Astrocyte (in vitro differentiated cells and primary cell): ENCODE measurements at regions not wholly inside any gene's neighbourhood (a gene's known extent, or its start where the extent isn't known, plus 50 kb on each side); places are given as distances from the start of the nearest gene placed in this dataset.
A peak's percentile ranks its signal among the peaks of the same experiment; 100 is the strongest.

ENCODE experiments used
- DNase-seq: peaks from one replicate; pipeline ENCODE4 v3.0.0-alpha.2; 2010; ENCODE audit warnings: low read depth
- FAIRE-seq: peaks from 2 replicates; lab custom pipeline; 2011; peaks lifted over from hg19 to GRCh38; lab: Jason Lieb, UNC
- H2AFZ ChIP-seq: 2 replicates; pipeline ENCODE4 v1.6.0; 2012; ENCODE audit warnings: low read depth, low read length, inconsistent platforms
- H3K27ac ChIP-seq: 2 replicates; pipeline ENCODE4 v1.5.1; 2011; ENCODE audit warnings: low read depth, low read length, inconsistent platforms
- H3K27me3 ChIP-seq: 2 replicates; pipeline ENCODE4 v1.6.0; 2011; ENCODE audit warnings: low read length, inconsistent platforms; ENCODE audit not compliant: insufficient read depth
- H3K36me3 ChIP-seq: 2 replicates; pipeline ENCODE4 v1.5.1; 2011; ENCODE audit warnings: low read length, inconsistent platforms; ENCODE audit not compliant: insufficient read depth
- H3K4me1 ChIP-seq: 2 replicates; pipeline ENCODE4 v1.5.1; 2011; ENCODE audit warnings: low read length, inconsistent platforms; ENCODE audit not compliant: insufficient read depth
- H3K4me2 ChIP-seq: 2 replicates; pipeline ENCODE4 v1.6.0; 2012; ENCODE audit warnings: low read length, inconsistent platforms
- H3K4me3 ChIP-seq: 2 replicates; pipeline ENCODE4 v1.5.1; 2011; ENCODE audit warnings: low read depth, mild to moderate bottlenecking, low read length, inconsistent platforms; ENCODE audit not compliant: insufficient read depth
- H3K79me2 ChIP-seq: 2 replicates; pipeline ENCODE4 v1.6.0; 2012; ENCODE audit warnings: mild to moderate bottlenecking, low read length, inconsistent platforms; ENCODE audit not compliant: insufficient read depth
- H3K9ac ChIP-seq: 2 replicates; pipeline ENCODE4 v1.6.0; 2012; ENCODE audit warnings: mild to moderate bottlenecking, low read length, inconsistent platforms
- H3K9me3 ChIP-seq: 2 replicates; pipeline ENCODE4 v1.5.1; 2012; ENCODE audit warnings: low read depth, mild to moderate bottlenecking, low read length, inconsistent platforms; ENCODE audit not compliant: insufficient read depth
- H4K20me1 ChIP-seq: 2 replicates; pipeline ENCODE4 v1.6.0; 2012; ENCODE audit warnings: low read length, inconsistent platforms; ENCODE audit not compliant: insufficient read depth
- H3K27ac Mint-ChIP-seq: one replicate; pipeline ENCODE4 v1.8.0; 2021; ENCODE audit warnings: mild to moderate bottlenecking, mixed read lengths; ENCODE audit not compliant: unreplicated experiment
- H3K27me3 Mint-ChIP-seq: one replicate; pipeline ENCODE4 v1.8.0; 2021; ENCODE audit warnings: low read depth, mixed read lengths; ENCODE audit not compliant: unreplicated experiment
- H3K36me3 Mint-ChIP-seq: one replicate; pipeline ENCODE4 v1.8.0; 2021; ENCODE audit warnings: low read depth, mixed read lengths; ENCODE audit not compliant: unreplicated experiment
- H3K4me1 Mint-ChIP-seq: one replicate; pipeline ENCODE4 v1.8.0; 2021; ENCODE audit warnings: low read depth, mixed read lengths; ENCODE audit not compliant: unreplicated experiment
- H3K4me3 Mint-ChIP-seq: one replicate; pipeline ENCODE4 v1.8.0; 2021; ENCODE audit warnings: mild to moderate bottlenecking, moderate library complexity, mixed read lengths; ENCODE audit not compliant: unreplicated experiment
- H3K9me3 Mint-ChIP-seq: one replicate; pipeline ENCODE4 v1.8.0; 2021; ENCODE audit warnings: mild to moderate bottlenecking, mixed read lengths; ENCODE audit not compliant: unreplicated experiment
- CTCF ChIP-seq: IDR thresholded peaks from 2 replicates; pipeline ENCODE4 v1.5.1; 2011; ENCODE audit warnings: low read depth, mild to moderate bottlenecking, inconsistent platforms, low read length, moderate library complexity; ENCODE audit not compliant: insufficient read depth
- EZH2 ChIP-seq: IDR thresholded peaks from 2 replicates; pipeline ENCODE4 v1.6.1; 2012; ENCODE audit warnings: mild to moderate bottlenecking, low read length, inconsistent platforms; ENCODE audit not compliant: insufficient read depth

DNA sequence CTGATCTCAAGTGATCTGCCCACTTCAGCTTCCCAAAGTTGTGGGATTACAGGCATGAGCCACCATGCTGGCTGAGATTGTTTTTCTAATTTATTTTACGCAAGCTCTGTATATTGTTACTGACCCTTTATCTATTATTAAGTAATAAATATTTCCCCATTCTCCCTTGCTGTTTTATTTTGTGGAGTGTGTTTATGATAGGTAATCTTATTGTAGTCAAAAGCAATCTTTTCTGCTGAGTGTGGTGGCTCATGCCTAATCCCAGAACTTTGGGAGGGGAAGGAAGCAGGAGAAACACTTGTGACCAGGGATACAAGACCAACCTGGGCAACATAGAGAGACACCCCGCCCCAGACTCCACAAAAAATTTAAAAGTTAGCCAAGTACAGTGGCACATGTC, 55.2 kb upstream of the RTN4 start:
- H3K4me1 Mint-ChIP-seq, result peaks cover 34% of the 10 kb centered on the region
- DNase-seq (no peak), FAIRE-seq (no peak)
- no peaks in the 10 kb centered on the region for H3K36me3 Mint-ChIP-seq
- H3K9ac ChIP-seq, result no peak overlapping the region
- no peak overlapping the region for H3K4me3 ChIP-seq
- H3K27ac ChIP-seq, result no peak overlapping the region
- no peaks in the 10 kb centered on the region for H4K20me1 ChIP-seq
- H2AFZ ChIP-seq, result no peak overlapping the region
- TF ChIP-seq EZH2, result no peak
- no peak for TF ChIP-seq CTCF
- H3K79me2 ChIP-seq, result no peaks in the 10 kb centered on the region
- no peak overlapping the region for H3K27ac Mint-ChIP-seq
- H3K27me3 ChIP-seq, result no peaks in the 10 kb centered on the region
- no peaks in the 10 kb centered on the region for H3K27me3 Mint-ChIP-seq
- H3K4me3 Mint-ChIP-seq, result no peak overlapping the region
- H3K9me3 ChIP-seq, result no peaks in the 10 kb centered on the region
- no peak overlapping the region for H3K4me2 ChIP-seq
- no peaks in the 10 kb centered on the region for H3K36me3 ChIP-seq
- H3K9me3 Mint-ChIP-seq, result no peaks in the 10 kb centered on the region
- H3K4me1 ChIP-seq, result peaks cover 36% of the 10 kb centered on the region

- H3K27ac ChIP-seq, result peak overlapping the region; percentile 86
- no peaks in the 10 kb centered on the region for H3K36me3 ChIP-seq
- Mint-ChIP-seq H3K27me3 (no peaks in the 10 kb centered on the region), H3K4me3 (no peak overlapping the region), H3K4me1 (peaks cover 26% of the 10 kb centered on the region), H3K9me3 (no peaks in the 10 kb centered on the region), H3K27ac (no peak overlapping the region), H3K36me3 (no peaks in the 10 kb centered on the region)
- H3K4me3 ChIP-seq, result no peak overlapping the region
- no peak overlapping the region for H2AFZ ChIP-seq
- H3K9me3 ChIP-seq, result no peaks in the 10 kb centered on the region
- no peaks in the 10 kb centered on the region for H3K27me3 ChIP-seq
- no peak for FAIRE-seq
- no peaks in the 10 kb centered on the region for H4K20me1 ChIP-seq
- no peaks in the 10 kb centered on the region for H3K79me2 ChIP-seq
- peaks cover 41% of the 10 kb centered on the region for H3K4me1 ChIP-seq
- DNase-seq, result no peak
- no peak overlapping the region for H3K9ac ChIP-seq
- TF ChIP-seq EZH2 (no peak), CTCF (no peak)
- no peak overlapping the region for H3K4me2 ChIP-seq
Measured at GRCh38 chr2:55103046-55103445, 52.8 kb upstream of the RTN4 start.

- H3K4me3 Mint-ChIP-seq, result no peak overlapping the region
- peak; percentile 85 for DNase-seq
- H3K27me3 Mint-ChIP-seq, result no peaks in the 10 kb centered on the region
- peak; percentile 95 for FAIRE-seq
- H3K36me3 ChIP-seq, result no peaks in the 10 kb centered on the region
- H3K4me1 Mint-ChIP-seq, result peaks cover 18% of the 10 kb centered on the region
- no peaks in the 10 kb centered on the region for H4K20me1 ChIP-seq
- H3K4me1 ChIP-seq, result peaks cover 42% of the 10 kb centered on the region
- peak overlapping the region; percentile 86 for H3K27ac ChIP-seq
- no peaks in the 10 kb centered on the region for H3K9me3 Mint-ChIP-seq
- H3K27me3 ChIP-seq, result no peaks in the 10 kb centered on the region
- peak overlapping the region; percentile 0 for H2AFZ ChIP-seq
- H3K9me3 ChIP-seq, result no peaks in the 10 kb centered on the region
- H3K36me3 Mint-ChIP-seq, result no peaks in the 10 kb centered on the region
- no peak for TF ChIP-seq EZH2
- TF ChIP-seq CTCF, result no peak
- H3K9ac ChIP-seq, result peak overlapping the region; percentile 41
- no peaks in the 10 kb centered on the region for H3K79me2 ChIP-seq
- peak overlapping the region; percentile 56 for H3K4me2 ChIP-seq
- H3K27ac Mint-ChIP-seq, result no peak overlapping the region
- H3K4me3 ChIP-seq, result no peak overlapping the region
Measured at GRCh38 chr2:55102056-55102812, 52.0 kb upstream of the RTN4 start.
